GM19397 (cell line): ENCODE measurements at regions not wholly inside any gene's neighbourhood (a gene's known extent, or its start where the extent isn't known, plus 50 kb on each side); places are given as distances from the start of the nearest gene placed in this dataset.
"Not testable (repeated sequence)": the region's sequence is repeated elsewhere in the genome, so short reads cannot be mapped to it uniquely, and the experiment has no call there.

Experiments
- ATAC-seq: cut with Tn5 transposase; IDR thresholded peaks from one replicate; pipeline ENCODE4 v1.9.1; 2021; ENCODE audit warnings: mild to moderate bottlenecking, moderate library complexity; ENCODE audit not compliant: unreplicated experiment

DNA sequence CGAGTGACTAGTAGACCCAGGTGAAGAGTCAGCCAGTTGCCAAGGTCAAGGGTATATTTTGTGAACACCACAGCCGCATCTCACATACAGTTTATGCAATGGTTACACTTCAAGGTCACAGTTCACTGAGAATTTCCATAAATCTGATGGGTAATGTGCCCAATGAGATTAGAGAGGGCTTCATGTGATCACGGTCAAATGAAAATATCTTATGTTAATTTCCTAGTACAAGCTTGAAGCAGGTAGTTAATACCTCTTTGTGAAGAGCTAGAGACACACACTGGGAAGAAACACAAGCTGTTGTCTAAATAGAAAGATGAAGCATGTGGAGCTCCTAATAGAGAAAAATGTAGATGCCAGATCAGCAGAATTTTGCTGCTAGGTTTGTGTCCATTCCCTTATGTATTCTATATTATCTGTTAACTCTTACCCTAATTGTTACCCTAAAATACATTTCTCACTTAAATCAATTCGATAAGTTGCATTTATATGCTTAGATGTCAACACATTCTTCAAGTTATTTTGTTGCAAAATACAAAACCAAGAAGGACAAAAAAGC is 136.0 kb downstream of the NR2F2 start:
- no peak for ATAC-seq

DNA sequence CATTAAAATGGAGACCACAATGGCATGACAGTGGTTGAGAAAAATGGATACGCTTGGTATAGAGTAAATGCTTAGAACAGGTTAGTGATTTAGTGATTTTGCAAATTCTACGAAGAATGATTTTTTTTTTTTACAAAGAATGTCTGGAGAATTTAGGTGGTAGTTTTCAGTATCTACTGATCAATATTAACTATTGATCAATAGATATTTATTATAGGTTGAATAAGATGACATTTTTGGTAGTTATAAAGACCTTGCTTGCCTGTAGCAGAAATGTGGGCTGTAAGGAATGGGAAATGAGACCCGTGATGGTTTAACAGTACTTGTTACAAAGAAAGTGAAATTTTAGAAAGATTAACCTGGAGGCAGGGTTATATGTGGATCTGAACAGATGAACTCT is 137.5 kb downstream of the NR2F2 start:
- no peak for ATAC-seq

DNA sequence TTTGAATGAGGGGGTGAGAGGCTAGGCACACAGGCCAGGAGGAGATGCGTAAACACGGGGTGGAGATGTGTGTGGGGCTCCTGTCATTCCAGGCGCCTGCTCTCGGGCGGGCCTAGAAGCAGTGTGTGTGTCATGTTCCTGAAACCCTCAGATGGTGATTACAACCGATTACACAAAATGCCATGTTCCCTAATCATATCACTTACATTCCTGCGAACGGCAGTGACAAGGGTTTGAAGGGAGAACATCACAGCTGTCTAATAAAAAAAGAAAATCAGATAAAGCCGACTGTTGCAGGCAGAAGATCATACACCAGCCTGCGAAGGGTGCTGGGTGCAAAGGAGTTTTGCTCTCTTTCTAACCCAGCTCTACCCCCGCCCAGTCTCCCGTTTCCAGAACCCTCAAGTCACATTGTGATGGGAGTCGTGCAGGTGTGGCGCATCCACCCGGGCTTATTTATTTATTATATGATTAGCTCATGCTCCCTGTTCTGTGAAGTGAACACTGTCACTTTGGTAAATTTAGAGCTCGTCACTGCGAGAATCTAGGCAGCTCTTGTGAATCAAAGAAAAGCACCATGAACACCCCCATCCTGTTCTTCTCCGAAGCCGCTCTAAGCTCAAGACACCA is 140.3 kb downstream of the NR2F2 start:
- ATAC-seq = no peak

DNA sequence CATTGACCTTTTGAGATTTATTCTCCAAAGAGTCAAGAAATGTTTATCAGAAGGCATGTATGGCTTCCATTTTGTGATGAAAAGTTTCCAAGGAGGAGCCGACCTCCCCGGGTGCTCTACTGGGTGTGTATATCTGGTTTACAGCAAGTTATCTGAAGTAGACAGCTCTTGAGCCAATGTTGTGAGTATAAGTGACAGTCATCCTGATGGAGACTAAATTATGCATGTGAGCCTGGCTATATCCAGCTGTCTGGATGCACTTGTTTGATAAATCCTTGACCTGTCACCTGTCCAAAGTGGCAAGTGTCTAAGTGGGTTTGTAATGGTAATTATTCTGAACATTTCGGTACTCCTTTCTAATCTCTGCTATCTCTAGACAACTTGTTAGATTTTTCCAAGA is 142.2 kb downstream of the NR2F2 start:
- no peak for ATAC-seq

GRCh38 chr15:96473556-96473955 is 143.1 kb downstream of the NR2F2 start:
- ATAC-seq = no peak

DNA sequence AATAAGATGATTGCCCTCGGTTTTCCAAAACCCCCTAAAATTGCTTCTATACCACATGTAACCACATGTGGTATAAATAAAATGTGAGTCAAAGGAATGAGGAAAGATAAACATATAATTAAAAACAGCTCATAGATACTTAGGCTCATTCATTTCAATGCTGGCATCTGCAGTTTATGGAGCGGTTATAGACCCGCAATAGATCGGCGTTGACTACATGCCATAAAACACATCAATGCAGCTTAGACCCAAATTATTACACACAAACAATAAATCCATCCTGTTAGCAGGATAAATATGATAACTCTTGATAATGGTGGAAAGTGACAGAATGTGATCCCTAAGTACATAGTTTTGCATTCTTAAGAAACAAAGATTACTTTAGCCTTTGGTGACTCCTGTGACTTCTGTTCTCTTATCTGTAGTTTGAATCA is 143.7 kb downstream of the NR2F2 start:
- ATAC-seq = no peak

DNA sequence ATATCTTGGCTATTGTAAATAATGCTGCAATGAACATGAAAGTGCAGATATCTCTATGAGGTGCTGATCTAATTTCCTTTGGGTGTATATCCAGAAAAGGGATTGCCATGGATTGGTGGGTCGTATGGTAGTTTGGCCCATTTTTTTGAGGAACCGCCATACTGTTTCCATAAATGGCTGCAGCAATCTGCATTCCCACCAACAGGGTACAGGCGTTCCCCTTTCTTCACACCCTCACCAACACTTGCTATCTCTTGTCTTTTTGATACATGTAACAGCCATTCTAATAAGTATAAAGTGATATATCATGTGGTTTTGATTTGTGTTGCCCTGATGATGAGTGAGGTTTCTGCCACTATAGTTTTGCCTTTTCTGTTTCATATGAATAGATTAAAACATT is 146.7 kb downstream of the NR2F2 start:
- no peak for ATAC-seq

- not testable (repeated sequence) for ATAC-seq
Observed at GRCh38 chr15:96484412-96484811, 153.9 kb downstream of the NR2F2 start.

DNA sequence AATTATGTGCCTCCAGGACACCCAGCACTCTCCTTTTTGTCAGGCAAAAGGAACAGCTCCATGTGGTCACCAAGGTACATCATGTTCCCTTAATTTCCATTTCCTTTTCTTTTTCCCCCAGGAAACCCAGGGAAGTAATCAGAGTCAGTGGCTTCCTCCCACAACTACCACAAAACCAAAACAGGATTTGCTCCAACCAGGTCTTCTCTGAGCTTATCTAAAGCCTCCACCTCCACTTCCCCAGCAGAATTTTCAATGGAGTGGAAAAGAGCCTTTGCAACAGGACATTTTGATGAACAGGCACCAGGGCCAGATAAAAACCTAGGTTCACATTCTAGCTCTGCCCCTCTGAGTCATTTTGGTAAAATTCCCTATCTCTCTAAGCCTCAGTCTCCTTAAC is 154.3 kb downstream of the NR2F2 start:
- no peak for ATAC-seq

DNA sequence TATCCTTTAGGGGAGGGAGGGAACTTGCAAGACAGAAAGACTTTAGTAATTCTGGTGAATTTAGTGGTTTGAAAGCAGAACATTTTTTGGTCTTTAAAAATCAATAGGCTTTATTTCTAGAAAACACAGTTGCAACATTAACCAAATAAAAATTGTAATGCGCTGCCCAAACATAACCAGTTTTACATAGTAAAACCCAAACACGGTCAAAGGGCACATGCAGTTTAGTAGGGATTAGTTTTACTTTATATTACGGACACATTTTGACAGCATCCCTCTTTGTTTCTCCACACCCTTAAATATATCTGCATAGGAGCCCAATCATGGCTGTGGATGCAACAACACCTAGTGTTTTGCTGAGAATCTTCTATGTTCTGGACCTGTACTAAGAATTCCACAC is 156.7 kb downstream of the NR2F2 start:
- no peak for ATAC-seq

DNA sequence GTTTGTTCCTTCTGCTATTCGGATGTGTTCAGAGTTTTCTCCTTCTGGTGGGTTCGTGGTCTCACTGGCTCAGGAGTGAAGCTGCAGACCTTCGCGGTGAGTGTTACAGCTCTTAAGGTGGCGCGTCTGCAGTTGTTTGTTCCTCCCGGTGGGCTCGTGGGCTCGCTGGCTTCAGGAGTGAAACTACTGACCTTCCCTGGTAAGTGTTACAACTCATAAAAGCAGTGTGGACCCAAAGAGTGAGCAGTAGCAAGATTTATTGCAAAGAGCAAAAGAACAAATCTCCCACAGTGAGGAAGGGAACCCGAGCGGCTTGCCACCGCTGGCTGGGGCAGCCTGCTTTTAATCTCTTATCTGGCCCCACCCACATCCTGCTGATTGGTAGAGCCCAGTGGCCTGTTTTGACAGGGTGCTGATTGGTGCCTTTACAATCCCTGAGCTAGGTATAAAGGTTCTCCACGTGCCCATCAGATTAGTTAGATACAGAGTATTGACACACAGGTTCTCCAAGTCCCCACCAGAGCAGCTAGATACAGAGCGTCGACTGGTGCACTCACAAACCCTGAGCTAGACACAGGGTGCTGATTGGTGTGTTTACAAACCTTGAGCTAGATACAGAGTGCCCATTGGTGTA is 160.7 kb downstream of the NR2F2 start:
- ATAC-seq = not testable (repeated sequence)

DNA sequence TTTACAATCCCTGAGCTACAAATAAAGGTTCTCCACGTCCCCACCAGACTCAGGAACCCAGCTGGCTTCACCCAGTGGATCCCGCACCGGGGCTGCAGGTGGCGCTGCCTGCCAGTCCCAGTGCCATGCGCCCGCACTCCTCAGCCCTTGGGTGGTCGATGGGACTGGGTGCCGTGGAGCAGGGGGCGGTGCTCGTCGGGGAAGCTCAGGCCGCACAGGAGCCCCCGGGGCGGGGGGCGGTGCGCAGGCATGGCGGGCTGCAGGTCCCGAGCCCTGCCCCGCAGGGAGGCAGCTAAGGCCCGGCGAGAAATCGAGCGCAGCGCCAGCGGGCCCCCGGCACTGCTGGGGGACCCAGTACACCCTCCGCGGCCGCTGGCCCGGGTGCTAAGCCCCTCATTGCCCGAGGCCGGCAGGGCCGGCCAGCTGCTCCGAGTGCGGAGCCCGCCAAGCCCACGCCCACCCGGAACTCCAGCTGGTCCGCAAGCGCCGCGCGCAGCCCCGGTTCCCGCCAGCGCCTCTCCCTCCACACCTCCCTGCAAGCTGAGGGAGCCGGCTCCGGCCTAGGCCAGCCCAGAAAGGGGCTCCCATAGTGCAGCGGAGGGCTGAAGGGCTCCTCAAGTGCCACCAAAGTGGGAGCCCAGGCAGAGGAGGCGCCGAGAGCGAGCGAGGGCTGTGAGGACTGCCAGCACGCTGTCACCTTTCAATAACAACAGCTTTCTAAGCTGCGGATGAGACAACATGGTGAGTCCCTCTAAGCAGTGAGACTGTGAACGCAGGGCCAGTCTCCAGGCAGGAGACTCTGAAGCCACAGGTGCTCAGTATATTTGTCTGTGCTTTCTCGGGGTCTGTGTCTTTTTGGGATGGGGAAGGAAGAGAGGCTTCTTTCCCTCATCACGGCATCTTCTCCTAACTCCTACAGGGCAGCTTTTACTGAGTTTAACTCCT is 161.5 kb downstream of the NR2F2 start:
- not testable (repeated sequence) for ATAC-seq

DNA sequence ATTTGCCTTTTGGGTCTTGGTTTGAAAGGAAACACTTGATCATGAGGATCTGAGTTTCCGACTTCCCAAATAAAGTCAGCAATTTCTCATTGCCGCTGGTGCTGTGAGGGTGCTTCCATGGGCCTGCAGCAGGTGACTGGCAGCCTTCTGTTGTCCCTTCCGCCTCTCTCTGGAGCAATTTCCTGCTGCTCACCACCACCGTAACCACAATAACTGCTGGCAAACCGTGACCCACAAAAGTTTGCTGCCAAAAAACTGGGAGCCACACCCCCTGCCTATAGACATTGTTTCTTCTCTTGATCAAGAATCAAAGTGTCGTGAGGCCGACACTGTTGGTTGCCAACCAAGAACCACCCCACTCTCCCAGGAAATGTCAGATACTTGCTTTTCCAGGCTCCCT is 164.0 kb downstream of the NR2F2 start:
- ATAC-seq = no peak

DNA sequence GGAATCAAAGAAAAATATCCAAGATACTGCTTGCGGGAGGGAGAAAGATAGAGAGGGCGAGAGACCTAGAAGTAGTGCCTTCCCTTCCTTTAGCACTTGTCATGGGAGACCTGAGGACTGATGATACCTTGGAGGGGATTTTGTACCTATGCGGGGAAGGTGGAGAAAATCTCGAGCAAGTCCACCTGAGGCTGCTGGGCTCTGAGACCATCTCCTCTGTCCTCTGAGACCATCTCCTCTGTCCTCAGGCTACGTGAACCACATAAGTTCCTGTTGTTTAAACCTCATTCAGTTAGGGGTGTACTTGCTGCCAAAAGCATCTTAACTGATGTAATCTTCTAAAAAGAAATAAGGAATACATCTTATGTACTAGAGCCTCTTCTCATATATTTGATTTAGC is 164.9 kb downstream of the NR2F2 start:
- ATAC-seq = no peak

- no peak for ATAC-seq
Observed at GRCh38 chr15:96497951-96498350, 167.5 kb downstream of the NR2F2 start.

DNA sequence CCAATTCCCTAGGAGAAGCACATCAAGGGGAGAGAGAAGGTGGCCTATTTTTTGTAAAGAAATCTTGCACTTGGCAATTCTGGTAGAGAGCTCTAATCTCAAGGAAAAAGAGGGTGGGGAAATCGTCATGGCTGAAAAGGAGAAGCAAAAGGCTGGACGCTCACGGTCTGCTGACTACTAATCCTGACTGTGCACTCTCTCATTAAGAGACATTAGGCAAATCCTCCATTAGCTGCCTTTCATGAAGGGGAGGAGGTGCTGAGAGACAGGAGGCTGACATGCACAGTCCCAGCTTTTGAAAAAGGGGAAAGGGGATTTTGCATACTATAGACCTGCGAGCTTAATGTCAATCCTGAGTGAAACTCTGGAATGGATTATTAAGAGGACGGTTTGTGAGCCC is 170.0 kb downstream of the NR2F2 start:
- no peak for ATAC-seq

DNA sequence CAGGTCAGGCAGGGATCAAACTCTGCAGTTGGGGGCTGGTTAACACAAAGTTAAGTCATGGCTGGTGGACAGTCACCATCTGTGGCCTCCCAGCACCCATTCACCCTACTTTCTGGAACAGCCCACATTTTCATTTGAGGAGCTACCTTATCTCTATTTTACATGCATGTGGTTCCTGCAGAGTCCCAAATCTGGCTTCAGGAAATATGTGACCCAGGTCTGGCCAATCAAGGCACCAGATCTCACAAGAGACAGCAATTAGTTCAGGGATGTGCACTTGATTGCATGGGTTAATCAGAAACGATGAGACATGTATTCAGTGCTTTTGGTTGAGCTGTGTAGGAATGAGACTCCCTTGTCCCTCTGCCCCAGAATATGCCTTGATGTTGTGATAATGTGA is 170.9 kb downstream of the NR2F2 start:
- no peak for ATAC-seq

DNA sequence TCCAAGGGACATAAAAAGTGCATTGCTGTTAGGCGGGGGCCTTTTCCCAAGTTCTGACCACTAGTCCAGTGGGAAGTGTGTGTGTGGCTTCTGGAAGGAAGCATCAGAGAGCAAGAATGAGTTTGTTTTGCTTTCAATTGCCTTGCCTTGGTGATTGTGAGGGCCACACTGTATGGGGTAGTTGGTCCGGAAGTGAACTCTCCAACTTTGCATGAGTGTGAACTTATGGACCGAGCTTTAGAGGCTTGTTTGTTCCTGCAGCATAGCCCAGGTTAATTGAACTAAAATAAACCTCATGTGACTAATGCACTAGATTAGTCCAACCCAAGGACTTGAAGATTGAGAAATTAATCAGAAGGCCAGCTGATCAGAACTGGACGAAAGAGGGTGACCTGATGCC is 171.7 kb downstream of the NR2F2 start:
- no peak for ATAC-seq

GRCh38 chr15:96503276-96503675 is 172.8 kb downstream of the NR2F2 start:
- no peak for ATAC-seq

- no peak for ATAC-seq
Observed at GRCh38 chr15:96504371-96504770, 173.9 kb downstream of the NR2F2 start.

GRCh38 chr15:96505014-96505413 is 174.5 kb downstream of the NR2F2 start:
- ATAC-seq = no peak
